SK-N-SH (cell line): ENCODE measurements at regions not wholly inside any gene's neighbourhood (a gene's known extent, or its start where the extent isn't known, plus 50 kb on each side); places are given as distances from the start of the nearest gene placed in this dataset.

Source experiments
- POLR2AphosphoS5 ChIP-seq: IDR thresholded peaks from 2 replicates; pipeline ENCODE4 v1.6.1; 2012; ENCODE audit warnings: low read depth, low read length
- TF ChIP-seq, protein P1 (sequence below): fragments of 200-600 bp; sonication (generic); IDR thresholded peaks from 2 replicates; pipeline ENCODE4 v1.6.1; 2017; ENCODE audit warnings: antibody characterized with exemption, mild to moderate bottlenecking, moderate library complexity

DNA sequence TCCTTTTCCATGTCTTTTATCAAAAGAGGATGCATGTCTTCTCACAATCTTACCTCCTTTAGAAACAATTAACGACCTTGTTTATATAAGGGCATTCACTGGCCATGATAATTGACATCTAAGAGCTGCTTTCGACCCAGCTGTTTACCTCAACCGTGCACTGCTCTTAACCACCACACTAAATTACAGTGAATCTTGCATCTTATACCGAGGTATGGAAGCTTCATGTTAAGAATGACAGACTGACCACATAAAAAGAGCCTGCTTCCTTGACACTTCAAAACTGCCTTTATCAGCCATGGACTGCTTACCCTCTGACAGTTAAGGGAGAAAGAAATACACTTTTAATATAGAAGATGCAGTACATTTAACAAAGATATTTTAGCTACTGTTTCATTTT is 301.7 kb upstream of the LYPLAL1 start:
- TF ChIP-seq, protein P1, sequence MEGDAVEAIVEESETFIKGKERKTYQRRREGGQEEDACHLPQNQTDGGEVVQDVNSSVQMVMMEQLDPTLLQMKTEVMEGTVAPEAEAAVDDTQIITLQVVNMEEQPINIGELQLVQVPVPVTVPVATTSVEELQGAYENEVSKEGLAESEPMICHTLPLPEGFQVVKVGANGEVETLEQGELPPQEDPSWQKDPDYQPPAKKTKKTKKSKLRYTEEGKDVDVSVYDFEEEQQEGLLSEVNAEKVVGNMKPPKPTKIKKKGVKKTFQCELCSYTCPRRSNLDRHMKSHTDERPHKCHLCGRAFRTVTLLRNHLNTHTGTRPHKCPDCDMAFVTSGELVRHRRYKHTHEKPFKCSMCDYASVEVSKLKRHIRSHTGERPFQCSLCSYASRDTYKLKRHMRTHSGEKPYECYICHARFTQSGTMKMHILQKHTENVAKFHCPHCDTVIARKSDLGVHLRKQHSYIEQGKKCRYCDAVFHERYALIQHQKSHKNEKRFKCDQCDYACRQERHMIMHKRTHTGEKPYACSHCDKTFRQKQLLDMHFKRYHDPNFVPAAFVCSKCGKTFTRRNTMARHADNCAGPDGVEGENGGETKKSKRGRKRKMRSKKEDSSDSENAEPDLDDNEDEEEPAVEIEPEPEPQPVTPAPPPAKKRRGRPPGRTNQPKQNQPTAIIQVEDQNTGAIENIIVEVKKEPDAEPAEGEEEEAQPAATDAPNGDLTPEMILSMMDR: no peak
- TF ChIP-seq POLR2AphosphoS5: no peak
